Dendritic cell treated with granulocyte-macrophage colony-stimulating factor and Interleukin-4, amounts not matched to agents 40 ng/mL and 50 ng/mL, for 4 days (primary cell): ENCODE measurements at regions not wholly inside any gene's neighbourhood (a gene's known extent, or its start where the extent isn't known, plus 50 kb on each side); places are given as distances from the start of the nearest gene placed in this dataset.

Source experiments
- H3K27ac Mint-ChIP-seq: one replicate; pipeline ENCODE4 v1.8.0; 2022; ENCODE audit warnings: mild to moderate bottlenecking, mixed read lengths
- H3K27me3 Mint-ChIP-seq: one replicate; pipeline ENCODE4 v1.8.0; 2022; ENCODE audit warnings: mild to moderate bottlenecking, mixed read lengths
- H3K36me3 Mint-ChIP-seq: one replicate; pipeline ENCODE4 v1.8.0; 2022; ENCODE audit warnings: low read depth, mixed read lengths
- H3K4me1 Mint-ChIP-seq: one replicate; pipeline ENCODE4 v1.8.0; 2022; ENCODE audit warnings: low read depth, mixed read lengths
- H3K4me3 Mint-ChIP-seq: one replicate; pipeline ENCODE4 v1.8.0; 2022; ENCODE audit warnings: mild to moderate bottlenecking, moderate library complexity, mixed read lengths
- H3K9me3 Mint-ChIP-seq: one replicate; pipeline ENCODE4 v1.8.0; 2022; ENCODE audit warnings: mixed read lengths
- intact Hi-C: fragments of 100-400 bp; cut with micrococcal nuclease; formaldehyde crosslinking; loops from one replicate; pipeline ENCODE4 v1.15.0; 2022

- Mint-ChIP-seq H3K36me3 (no peaks in the 10 kb centered on the region), H3K4me1 (no peaks in the 10 kb centered on the region), H3K4me3 (no peak overlapping the region), H3K9me3 (no peaks in the 10 kb centered on the region), H3K27me3 (no peaks in the 10 kb centered on the region), H3K27ac (no peak overlapping the region)
- intact Hi-C loops: no loop called here
Observed at GRCh38 chr11:32161293-32161692, 70.4 kb downstream of the RCN1 start.

DNA sequence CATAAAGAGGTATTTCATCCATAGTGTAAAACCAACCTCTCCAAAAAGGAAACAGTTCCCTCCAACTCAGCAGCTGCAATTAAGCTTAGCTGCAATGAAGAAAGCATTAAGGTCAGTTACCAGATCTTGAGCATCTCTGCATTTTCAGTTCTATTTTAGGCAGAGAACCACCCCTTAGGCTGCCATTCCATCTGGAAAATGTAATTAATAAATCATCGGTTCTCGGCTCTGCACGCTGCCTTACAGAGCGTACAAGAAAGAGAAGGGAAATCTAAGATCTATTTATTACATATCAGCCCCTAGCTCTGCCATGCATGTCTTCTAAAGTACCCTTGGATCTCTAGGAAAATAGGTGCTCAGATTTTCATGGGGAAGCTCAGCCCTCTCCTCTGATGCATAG, 71.5 kb downstream of the RCN1 start:
- Mint-ChIP-seq H3K4me3 (no peak overlapping the region), H3K9me3 (no peaks in the 10 kb centered on the region), H3K36me3 (no peaks in the 10 kb centered on the region), H3K27me3 (no peaks in the 10 kb centered on the region), H3K4me1 (no peaks in the 10 kb centered on the region), H3K27ac (no peak overlapping the region)
- intact Hi-C loops: no loop called here

DNA sequence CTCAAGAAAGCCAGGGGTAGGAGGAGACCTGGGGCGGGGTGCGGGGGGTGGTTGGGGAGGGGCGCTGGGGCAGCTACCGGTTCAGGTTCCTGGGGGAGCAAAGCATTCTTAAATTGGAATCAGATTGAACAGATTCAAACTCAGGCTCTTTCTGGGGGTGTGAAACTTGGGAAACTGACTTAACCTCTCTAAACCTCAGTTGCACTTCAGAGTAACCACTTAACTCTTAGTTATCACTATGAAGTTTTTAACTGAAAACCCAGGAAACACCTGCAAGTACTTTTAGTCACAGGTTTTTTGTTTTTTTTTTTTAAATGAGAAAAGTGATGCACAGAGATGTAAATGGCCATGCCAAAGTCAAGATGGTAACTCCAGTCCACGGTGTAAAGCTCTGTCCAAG, 72.0 kb downstream of the RCN1 start:
- Mint-ChIP-seq H3K27ac (no peak overlapping the region), H3K4me3 (no peak overlapping the region), H3K36me3 (no peaks in the 10 kb centered on the region), H3K4me1 (no peaks in the 10 kb centered on the region), H3K27me3 (no peaks in the 10 kb centered on the region), H3K9me3 (no peaks in the 10 kb centered on the region)
- intact Hi-C loops: no loop called here

GRCh38 chr11:32163557-32163956, 72.7 kb downstream of the RCN1 start:
- no peak overlapping the region for H3K27ac Mint-ChIP-seq

GRCh38 chr11:32164836-32165235, 74.0 kb downstream of the RCN1 start:
- Mint-ChIP-seq H3K27me3 (no peaks in the 10 kb centered on the region), H3K4me1 (no peaks in the 10 kb centered on the region), H3K4me3 (no peak overlapping the region), H3K9me3 (no peaks in the 10 kb centered on the region), H3K36me3 (no peaks in the 10 kb centered on the region), H3K27ac (no peak overlapping the region)
- intact Hi-C loops: no loop called here

More at GRCh38 chr11:32163557-32163956, 72.7 kb downstream of the RCN1 start:
- intact Hi-C loops: no loop called here
- Mint-ChIP-seq H3K27me3 (no peaks in the 10 kb centered on the region), H3K4me3 (no peak overlapping the region), H3K36me3 (no peaks in the 10 kb centered on the region), H3K4me1 (no peaks in the 10 kb centered on the region), H3K9me3 (no peaks in the 10 kb centered on the region)

DNA sequence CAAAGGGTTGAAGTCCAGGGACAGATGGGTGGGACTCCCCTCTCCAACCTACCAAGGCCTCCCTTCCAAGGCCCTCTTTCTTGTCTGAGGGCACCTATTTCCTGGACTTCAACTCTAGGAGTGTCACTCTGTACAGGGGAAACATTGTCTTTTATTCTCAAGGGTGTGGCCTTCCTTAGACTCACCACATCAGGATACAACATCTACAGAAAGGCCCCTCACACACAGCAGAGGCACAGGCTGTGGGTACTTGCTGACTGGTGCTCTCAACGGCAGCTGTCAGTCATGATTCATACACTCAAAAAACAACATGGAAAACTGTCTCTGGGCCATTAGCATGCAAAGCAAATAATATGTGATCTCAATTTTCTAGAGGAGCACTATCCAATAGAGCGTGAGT, 78.0 kb downstream of the RCN1 start:
- intact Hi-C loops: no loop called here
- no peak overlapping the region for H3K27ac Mint-ChIP-seq
- H3K4me3 Mint-ChIP-seq: no peak overlapping the region
- no peaks in the 10 kb centered on the region for H3K36me3 Mint-ChIP-seq
- H3K27me3 Mint-ChIP-seq: peaks cover 5% of the 10 kb centered on the region
- H3K4me1 Mint-ChIP-seq: no peaks in the 10 kb centered on the region
- no peaks in the 10 kb centered on the region for H3K9me3 Mint-ChIP-seq

DNA sequence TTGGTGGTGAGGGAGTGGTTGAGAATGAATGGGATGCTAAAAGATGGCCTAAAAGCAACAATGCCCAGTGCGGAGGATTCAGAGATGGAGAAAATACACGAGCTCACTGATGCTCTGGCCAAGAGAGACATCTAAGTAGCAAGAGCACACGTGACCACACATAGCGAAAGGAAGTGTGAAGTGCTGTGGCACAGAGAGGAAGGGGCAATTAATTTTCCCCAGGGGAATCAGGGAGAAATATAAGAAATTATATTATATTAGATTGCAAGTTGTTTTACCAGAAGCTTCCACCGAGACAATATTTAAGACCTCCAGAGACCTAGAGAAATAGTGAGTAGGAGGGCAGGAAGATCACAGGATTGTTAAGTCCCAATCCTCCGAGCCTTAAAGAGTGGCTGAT, 80.6 kb downstream of the RCN1 start:
- Mint-ChIP-seq H3K27ac (no peak overlapping the region), H3K36me3 (no peaks in the 10 kb centered on the region), H3K4me3 (no peak overlapping the region), H3K9me3 (no peaks in the 10 kb centered on the region), H3K4me1 (no peaks in the 10 kb centered on the region), H3K27me3 (peaks cover 6% of the 10 kb centered on the region)
- intact Hi-C loops: loop anchor here (10.0 kb wide), 1 partner anchor 937 kb away; no protein-coding TSS in a partner anchor

GRCh38 chr11:32172041-32172847, 81.4 kb downstream of the RCN1 start:
- Mint-ChIP-seq H3K36me3 (no peaks in the 10 kb centered on the region), H3K4me3 (no peak overlapping the region), H3K27ac (no peak overlapping the region), H3K4me1 (no peaks in the 10 kb centered on the region), H3K27me3 (peaks cover 6% of the 10 kb centered on the region), H3K9me3 (no peaks in the 10 kb centered on the region)
- intact Hi-C loops: loop anchor here (2.0 to 10.0 kb wide), 2 partner anchors 683 to 937 kb away; no protein-coding TSS in a partner anchor

DNA sequence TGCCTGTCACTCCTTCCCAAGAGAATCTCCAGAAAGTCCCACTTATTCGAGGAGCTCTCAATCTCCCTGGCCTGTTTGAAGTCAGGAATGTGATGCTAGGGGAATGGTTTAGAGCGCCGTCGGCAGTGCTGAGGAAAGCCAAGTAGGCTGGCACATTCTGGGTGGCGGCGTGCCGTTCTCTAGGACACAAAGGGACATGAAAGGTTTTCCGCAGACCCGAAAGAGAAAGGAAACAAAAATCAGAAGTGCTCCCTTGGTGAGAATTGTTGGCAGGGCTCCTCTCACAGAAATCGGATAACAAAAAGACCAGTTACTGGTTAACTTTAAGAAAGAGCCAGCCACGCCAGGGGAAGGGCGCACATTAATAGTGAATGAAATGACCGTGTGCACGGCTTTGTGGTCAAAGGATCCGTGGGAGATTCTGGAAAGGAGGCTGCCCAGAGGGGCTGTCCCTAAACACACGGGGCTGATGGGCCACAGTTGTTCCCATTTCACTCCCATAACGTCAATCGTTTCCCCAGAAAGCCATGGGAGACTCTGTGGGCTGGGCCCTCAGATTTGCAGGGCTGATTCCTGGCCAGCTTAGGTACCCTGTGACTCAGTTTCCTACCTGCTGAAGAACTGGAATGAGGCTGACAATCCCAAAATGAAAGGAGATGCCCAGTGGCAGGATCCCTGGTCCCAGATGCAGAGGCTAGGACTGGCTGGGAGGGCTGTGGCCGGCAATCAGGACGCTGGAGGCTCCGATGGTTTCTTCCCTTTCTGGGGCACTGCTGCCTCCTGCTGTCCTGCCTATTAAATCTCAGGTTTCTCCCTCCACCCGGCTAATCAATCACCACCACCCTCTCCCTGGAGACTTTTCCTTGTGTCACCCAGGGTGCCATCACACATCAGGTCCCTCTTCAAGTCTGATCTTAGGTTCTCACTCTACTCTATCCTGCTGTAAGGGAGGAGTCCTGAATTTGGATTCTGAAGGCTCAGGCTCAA, 82.3 kb downstream of the RCN1 start:
- Mint-ChIP-seq H3K4me3 (no peak overlapping the region), H3K27ac (no peak overlapping the region)

DNA sequence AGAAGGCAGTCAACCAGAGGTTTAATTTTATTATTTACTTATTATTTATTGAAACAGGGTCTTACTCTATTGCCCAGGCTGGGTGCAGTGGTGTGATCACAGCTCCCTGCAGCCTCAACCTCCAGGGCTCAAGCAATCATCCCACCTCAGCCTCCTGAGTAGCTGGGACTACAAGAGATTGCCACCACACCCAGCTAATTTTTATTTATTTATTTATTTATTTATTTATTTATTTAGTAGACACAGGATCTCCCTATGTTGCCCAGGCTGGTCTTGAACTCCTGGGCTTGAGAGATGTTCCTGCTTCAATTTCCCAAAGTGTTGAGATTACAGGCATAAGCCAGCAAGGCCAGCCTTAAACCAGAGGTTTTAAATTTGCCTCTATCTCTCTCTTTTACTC, 83.1 kb downstream of the RCN1 start:
- H3K27me3 Mint-ChIP-seq: peaks cover 12% of the 10 kb centered on the region
- intact Hi-C loops: loop anchor here (2.0 to 10.0 kb wide), 2 partner anchors 685 to 939 kb away; no protein-coding TSS in a partner anchor
- H3K4me3 Mint-ChIP-seq: no peak overlapping the region
- no peaks in the 10 kb centered on the region for H3K36me3 Mint-ChIP-seq
- no peaks in the 10 kb centered on the region for H3K9me3 Mint-ChIP-seq
- H3K4me1 Mint-ChIP-seq: no peaks in the 10 kb centered on the region
- H3K27ac Mint-ChIP-seq: no peak overlapping the region

More for the DNA sequence above, 82.3 kb downstream of the RCN1 start:
- Mint-ChIP-seq H3K27me3 (peaks cover 8% of the 10 kb centered on the region), H3K9me3 (no peaks in the 10 kb centered on the region), H3K4me1 (no peaks in the 10 kb centered on the region), H3K36me3 (no peaks in the 10 kb centered on the region)
- intact Hi-C loops: loop anchor here (2.0 to 10.0 kb wide), 2 partner anchors 684 to 938 kb away; no protein-coding TSS in a partner anchor

GRCh38 chr11:32176223-32176934, 85.5 kb downstream of the RCN1 start:
- no peak overlapping the region for H3K27ac Mint-ChIP-seq
- no peaks in the 10 kb centered on the region for H3K36me3 Mint-ChIP-seq
- H3K9me3 Mint-ChIP-seq: no peaks in the 10 kb centered on the region
- H3K4me3 Mint-ChIP-seq: no peak overlapping the region
- H3K4me1 Mint-ChIP-seq: no peaks in the 10 kb centered on the region
- intact Hi-C loops: loop anchor here (1.0 to 10.0 kb wide), 2 partner anchors 124 to 942 kb away; no protein-coding TSS in a partner anchor
- H3K27me3 Mint-ChIP-seq: peaks cover 10% of the 10 kb centered on the region

DNA sequence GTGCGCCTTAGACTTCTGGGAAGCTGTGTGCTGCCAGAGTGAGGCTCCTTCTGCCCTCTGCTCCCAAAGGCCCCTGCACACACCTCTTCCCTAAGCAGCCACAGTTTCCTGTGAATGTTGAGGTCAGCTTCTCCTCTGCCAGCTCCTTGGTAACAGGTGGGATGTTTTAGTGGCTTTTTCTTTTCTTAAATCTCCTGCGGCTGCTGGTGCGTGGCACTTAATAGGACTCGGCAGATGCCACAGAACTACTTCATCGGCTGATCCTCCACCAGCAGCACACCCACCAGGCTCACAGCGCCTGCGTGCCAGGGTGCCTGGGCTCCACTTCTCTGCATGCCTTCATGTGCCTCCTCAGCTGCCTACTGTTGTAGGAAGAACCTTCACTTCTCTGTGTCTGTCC, 87.8 kb downstream of the RCN1 start:
- intact Hi-C loops: loop anchor here (10.0 kb wide), 1 partner anchor 944 kb away; no protein-coding TSS in a partner anchor
- no peak overlapping the region for H3K27ac Mint-ChIP-seq
- H3K27me3 Mint-ChIP-seq: peaks cover 7% of the 10 kb centered on the region

DNA sequence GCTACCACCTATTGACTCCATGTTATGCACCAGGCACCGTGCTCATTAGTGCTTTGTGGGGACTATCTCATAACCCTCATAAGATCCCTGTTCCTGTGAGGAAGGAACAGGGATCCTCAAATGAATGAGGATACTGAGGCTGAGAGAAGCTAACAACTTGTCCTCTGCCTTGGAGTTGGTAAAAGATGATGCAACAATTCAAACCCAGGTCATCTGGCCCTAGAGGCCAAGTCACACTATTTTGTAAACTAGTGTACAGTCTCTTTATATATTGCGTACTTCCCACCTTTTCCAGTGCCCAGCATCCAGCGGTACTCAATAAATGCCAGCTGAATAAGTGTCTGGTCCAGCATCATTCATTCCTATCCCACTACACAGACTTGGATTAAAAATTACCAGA, 92.6 kb downstream of the RCN1 start:
- H3K4me1 Mint-ChIP-seq: no peaks in the 10 kb centered on the region
- H3K4me3 Mint-ChIP-seq: no peak overlapping the region
- H3K27ac Mint-ChIP-seq: no peak overlapping the region
- no peaks in the 10 kb centered on the region for H3K36me3 Mint-ChIP-seq
- no peaks in the 10 kb centered on the region for H3K9me3 Mint-ChIP-seq
- intact Hi-C loops: no loop called here
- H3K27me3 Mint-ChIP-seq: peaks cover 1% of the 10 kb centered on the region

More for the DNA sequence above, 87.8 kb downstream of the RCN1 start:
- no peaks in the 10 kb centered on the region for H3K4me1 Mint-ChIP-seq
- no peaks in the 10 kb centered on the region for H3K9me3 Mint-ChIP-seq
- no peak overlapping the region for H3K4me3 Mint-ChIP-seq
- no peaks in the 10 kb centered on the region for H3K36me3 Mint-ChIP-seq
